HUES6 (cell line): ENCODE measurements at regions not wholly inside any gene's neighbourhood (a gene's known extent, or its start where the extent isn't known, plus 50 kb on each side); places are given as distances from the start of the nearest gene placed in this dataset.

Experiments
- H3K27ac ChIP-seq: 2 replicates; pipeline ENCODE4 v1.7.0; 2013; ENCODE audit warnings: low read depth, mild to moderate bottlenecking, low read length, inconsistent platforms
- H3K27me3 ChIP-seq: 2 replicates; pipeline ENCODE4 v1.6.1; 2013; ENCODE audit warnings: low read length; ENCODE audit not compliant: control insufficient read depth, insufficient read depth
- H3K36me3 ChIP-seq: 2 replicates; pipeline ENCODE4 v1.6.1; 2013; ENCODE audit warnings: low read length; ENCODE audit not compliant: control insufficient read depth, insufficient read depth
- H3K4me1 ChIP-seq: 2 replicates; pipeline ENCODE4 v1.6.1; 2013; ENCODE audit warnings: low read length; ENCODE audit not compliant: control insufficient read depth, insufficient read depth
- H3K4me3 ChIP-seq: 2 replicates; pipeline ENCODE4 v1.5.1; 2013; ENCODE audit warnings: low read depth, low read length
- H3K9ac ChIP-seq: one replicate; pipeline ENCODE4 v1.6.1; 2013; ENCODE audit warnings: mild to moderate bottlenecking, low read length
- H3K9me3 ChIP-seq: 2 replicates; pipeline ENCODE4 v1.6.1; 2013; ENCODE audit warnings: low read depth, low read length; ENCODE audit not compliant: control insufficient read depth, insufficient read depth

DNA sequence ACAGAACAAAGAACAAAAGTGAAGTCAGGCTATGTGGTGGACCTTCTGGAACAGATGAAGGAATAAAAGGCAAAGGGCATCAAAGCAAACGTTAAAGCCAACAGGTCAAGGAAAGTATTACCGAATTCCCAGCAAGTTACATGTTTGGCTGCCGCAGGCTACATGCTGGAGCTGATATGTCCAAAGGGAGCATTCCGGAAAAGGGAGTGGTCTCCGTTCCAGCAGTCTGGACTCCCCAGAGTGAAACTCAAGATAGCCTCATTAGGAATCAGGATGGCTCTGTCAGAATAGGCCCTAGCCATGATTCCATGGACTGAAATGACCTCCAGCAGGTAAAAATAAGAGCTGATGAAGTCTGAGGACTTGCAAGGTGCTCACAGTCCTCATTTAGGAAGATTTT is 379.8 kb upstream of the PRICKLE1 start:
- no peak overlapping the region for H3K4me3 ChIP-seq
- no peaks in the 10 kb centered on the region for H3K4me1 ChIP-seq
- H3K9me3 ChIP-seq, result no peaks in the 10 kb centered on the region
- H3K27me3 ChIP-seq, result no peaks in the 10 kb centered on the region
- H3K9ac ChIP-seq, result no peak overlapping the region
- no peak overlapping the region for H3K27ac ChIP-seq
- no peaks in the 10 kb centered on the region for H3K36me3 ChIP-seq

DNA sequence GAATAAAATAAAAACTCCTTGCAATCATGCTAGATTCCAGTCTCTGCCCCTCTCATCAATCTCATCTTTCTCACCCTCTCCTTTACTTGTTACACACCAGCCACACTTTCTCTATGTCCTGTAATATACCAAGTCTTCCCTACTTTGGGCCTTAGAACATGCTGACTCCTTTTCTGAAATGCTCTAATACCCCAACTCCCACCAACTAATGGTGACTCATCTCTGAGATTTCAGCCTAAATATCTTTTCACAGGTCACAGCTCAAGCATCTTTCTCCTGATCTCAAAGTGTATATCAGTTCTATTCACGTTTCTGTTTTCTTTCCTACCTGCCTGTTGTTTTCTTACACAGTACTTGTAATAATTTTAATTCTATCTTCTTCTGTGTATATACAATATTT is 378.9 kb upstream of the PRICKLE1 start:
- Histone ChIP-seq H3K36me3 (no peaks in the 10 kb centered on the region), H3K27ac (no peak overlapping the region), H3K4me1 (no peaks in the 10 kb centered on the region), H3K9me3 (no peaks in the 10 kb centered on the region), H3K9ac (no peak overlapping the region), H3K4me3 (no peak overlapping the region), H3K27me3 (no peaks in the 10 kb centered on the region)

DNA sequence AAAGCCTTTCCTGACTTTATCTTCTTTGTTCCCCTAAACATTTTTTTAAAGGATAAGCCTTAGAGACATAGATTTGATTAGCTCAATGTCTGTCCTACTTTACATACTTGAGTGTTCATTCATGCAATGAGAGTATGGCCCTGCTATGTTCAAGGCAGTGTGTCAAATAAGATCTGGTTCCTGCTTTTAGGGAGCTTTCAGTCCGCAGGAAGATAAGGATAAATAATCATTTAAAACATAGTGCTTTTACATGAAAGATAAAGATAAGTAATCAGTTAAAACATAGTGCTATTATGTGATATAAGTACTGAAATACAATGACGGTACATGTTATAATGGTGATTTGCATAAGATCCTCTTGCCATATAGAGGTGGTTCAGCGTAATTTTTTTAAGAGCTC is 378.3 kb upstream of the PRICKLE1 start:
- no peak overlapping the region for H3K9ac ChIP-seq
- H3K27ac ChIP-seq, result no peak overlapping the region
- no peaks in the 10 kb centered on the region for H3K27me3 ChIP-seq
- no peak overlapping the region for H3K4me3 ChIP-seq
- no peaks in the 10 kb centered on the region for H3K9me3 ChIP-seq
- H3K4me1 ChIP-seq, result no peaks in the 10 kb centered on the region
- H3K36me3 ChIP-seq, result no peaks in the 10 kb centered on the region

DNA sequence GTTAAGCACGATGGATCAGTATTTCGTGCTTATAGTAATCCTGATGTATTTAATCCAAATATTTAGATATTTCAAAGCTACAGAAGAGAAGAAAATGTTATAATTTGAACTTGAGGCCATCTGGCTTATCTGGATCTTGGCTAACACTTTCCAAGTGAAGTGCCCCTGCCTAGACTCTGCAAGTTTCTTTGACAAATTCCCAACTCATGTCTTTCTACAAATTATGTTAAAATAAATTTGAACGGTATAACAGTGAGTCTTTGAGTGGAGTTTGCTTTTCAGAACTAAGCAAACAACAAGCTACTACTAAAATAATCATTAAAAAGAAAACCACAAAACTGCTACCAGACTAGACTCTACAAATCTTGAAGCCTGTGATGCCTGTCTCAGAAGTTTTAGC is 374.4 kb upstream of the PRICKLE1 start:
- no peaks in the 10 kb centered on the region for H3K4me1 ChIP-seq
- no peaks in the 10 kb centered on the region for H3K27me3 ChIP-seq
- no peaks in the 10 kb centered on the region for H3K9me3 ChIP-seq
- H3K9ac ChIP-seq, result no peak overlapping the region
- H3K27ac ChIP-seq, result no peak overlapping the region
- no peak overlapping the region for H3K4me3 ChIP-seq
- H3K36me3 ChIP-seq, result no peaks in the 10 kb centered on the region

DNA sequence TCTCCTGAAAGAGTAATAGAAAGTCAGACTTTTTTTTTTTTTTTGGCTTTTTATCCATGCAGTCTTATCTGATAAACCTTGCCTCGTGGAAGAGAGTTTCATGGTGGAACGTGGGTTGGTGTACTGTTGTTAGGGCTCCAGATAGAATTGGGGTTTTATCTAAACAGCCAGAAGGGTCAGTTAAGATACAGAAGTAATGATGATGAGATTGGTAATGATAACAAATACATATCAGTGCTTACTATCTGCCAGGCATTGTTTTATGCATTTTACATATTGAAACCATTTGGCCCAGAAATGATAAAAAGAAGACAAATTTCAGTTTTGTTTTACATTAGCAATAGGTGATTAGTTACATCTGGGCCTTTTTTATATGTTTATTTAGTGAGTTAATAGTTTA is 372.8 kb upstream of the PRICKLE1 start:
- H3K9ac ChIP-seq, result no peak overlapping the region
- H3K9me3 ChIP-seq, result no peaks in the 10 kb centered on the region
- H3K4me1 ChIP-seq, result no peaks in the 10 kb centered on the region
- no peaks in the 10 kb centered on the region for H3K36me3 ChIP-seq
- no peak overlapping the region for H3K4me3 ChIP-seq
- H3K27me3 ChIP-seq, result no peaks in the 10 kb centered on the region
- H3K27ac ChIP-seq, result no peak overlapping the region

DNA sequence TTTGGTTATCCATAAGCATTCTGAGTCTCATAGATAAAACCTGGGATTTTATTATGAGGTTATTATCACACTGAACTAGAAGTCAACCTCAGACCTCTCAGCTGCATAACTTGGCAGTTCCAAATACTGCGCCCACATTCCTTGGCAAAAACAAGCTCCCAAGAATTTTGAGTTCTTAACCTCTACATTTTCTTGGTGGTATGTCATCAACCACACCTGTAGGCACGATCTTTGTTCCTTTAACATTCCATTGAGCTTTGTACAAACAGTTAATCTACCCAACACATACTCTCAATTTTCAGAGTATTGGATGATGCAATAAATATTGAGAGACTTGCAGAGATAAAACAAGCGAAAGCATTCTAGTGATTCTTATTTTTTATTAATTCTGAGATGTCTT is 371.8 kb upstream of the PRICKLE1 start:
- Histone ChIP-seq H3K4me3 (no peak overlapping the region), H3K9me3 (no peaks in the 10 kb centered on the region), H3K36me3 (no peaks in the 10 kb centered on the region), H3K27me3 (no peaks in the 10 kb centered on the region), H3K4me1 (no peaks in the 10 kb centered on the region), H3K9ac (no peak overlapping the region), H3K27ac (no peak overlapping the region)

DNA sequence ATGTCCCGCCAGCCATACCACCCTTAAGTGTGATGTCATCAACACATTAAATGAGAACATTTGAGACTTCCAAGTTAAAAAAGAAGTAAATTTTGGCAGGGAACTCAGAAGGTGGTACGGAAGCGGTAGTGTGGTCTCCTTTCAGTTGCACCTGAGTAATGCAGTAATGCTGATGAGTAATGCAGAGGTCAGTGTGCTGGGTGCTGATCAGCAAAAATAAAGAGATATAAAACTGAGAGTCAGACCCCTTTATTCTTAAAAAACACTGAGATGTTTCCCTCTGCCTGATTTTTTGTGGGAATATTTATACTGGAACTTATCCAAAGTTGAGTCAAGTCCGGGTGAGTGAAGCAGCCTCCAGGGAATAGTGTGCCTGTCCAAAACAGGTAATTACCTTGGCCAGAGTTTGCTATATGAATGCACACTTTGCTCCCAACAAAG is 370.6 kb upstream of the PRICKLE1 start:
- H3K27me3 ChIP-seq, result no peaks in the 10 kb centered on the region
- H3K4me1 ChIP-seq, result no peaks in the 10 kb centered on the region
- no peak overlapping the region for H3K4me3 ChIP-seq
- no peak overlapping the region for H3K27ac ChIP-seq
- H3K36me3 ChIP-seq, result no peaks in the 10 kb centered on the region
- no peaks in the 10 kb centered on the region for H3K9me3 ChIP-seq
- H3K9ac ChIP-seq, result no peak overlapping the region

DNA sequence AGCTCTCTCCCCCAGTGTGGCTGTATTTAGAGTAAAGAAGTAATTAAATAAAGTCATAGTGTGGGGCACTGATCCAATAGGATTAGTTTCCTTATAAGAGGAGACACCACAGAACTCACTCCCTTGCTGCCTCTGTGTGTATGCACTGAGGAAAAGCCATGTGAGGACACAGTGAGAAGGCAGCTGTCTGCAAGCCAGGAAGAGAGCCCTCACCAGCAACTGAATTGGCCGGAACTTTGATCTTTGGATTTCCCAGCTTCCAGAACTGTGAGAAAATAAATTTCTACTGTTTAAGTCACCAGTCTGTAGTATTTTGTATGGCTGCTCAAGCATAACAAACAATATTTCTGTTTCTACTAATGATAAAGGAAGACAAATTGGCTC is 368.7 kb upstream of the PRICKLE1 start:
- Histone ChIP-seq H3K36me3 (no peaks in the 10 kb centered on the region), H3K9ac (no peak overlapping the region), H3K27ac (no peak overlapping the region), H3K4me3 (no peak overlapping the region), H3K9me3 (peaks cover 4% of the 10 kb centered on the region; the same call in 1 of the 2 replicates), H3K27me3 (no peaks in the 10 kb centered on the region), H3K4me1 (no peaks in the 10 kb centered on the region)

DNA sequence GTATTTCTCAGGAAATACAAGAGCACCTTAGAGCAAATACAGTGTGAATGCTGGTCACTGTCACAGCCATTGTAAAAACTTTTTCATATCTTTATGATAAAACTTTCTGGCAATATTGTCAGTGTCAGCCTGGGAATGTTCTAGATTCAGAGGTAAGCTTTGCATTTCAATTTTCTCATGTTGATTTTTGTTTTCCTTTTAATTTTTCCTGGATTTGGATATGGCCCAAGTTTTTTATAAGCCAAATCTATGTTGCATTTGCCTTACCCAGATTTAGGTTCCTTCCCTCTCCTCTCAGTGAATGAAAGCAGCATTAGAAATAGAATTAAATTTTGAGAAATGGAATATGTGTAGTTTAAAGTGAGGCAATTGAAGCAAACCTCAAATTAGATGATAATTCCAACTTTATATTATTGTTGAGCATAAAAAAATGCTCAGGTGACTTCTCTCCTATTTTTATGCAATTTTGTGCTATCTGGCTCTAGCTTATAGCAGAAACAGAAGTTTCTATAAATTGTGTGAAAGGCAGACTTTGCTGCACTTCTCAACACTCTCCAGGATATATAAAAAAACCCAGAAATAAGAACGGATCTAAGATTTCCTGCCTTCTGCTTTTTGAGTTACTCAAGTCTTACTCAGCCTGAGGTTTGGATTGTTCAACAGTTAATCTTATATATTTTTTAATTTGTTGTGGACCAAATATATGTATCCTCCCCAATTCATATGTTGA is 368.2 kb upstream of the PRICKLE1 start:
- no peak overlapping the region for H3K27ac ChIP-seq
- H3K9ac ChIP-seq, result no peak overlapping the region
- H3K4me1 ChIP-seq, result no peaks in the 10 kb centered on the region
- H3K4me3 ChIP-seq, result no peak overlapping the region
- peaks cover 7% of the 10 kb centered on the region; the same call in 1 of the 2 replicates for H3K9me3 ChIP-seq
- no peaks in the 10 kb centered on the region for H3K36me3 ChIP-seq
- no peaks in the 10 kb centered on the region for H3K27me3 ChIP-seq

DNA sequence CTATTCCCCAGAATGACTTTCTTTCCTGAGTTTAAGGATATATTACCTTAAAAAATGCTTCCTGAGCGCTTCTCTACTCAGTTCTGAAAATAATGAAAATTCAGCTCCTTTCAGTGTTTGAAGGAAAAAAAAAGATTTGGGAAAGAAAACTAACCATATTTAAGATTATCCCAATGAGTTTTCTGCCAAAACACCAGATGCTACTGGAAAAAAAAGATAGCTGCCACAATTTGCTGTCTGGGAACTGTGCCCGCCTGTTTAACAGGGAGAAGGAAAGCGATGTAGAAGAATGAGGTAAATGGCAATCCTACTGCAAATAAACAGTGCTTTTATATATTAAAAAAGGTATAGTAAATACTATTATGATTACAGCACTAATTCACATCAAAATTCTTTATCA is 367.6 kb upstream of the PRICKLE1 start:
- H3K4me1 ChIP-seq, result no peaks in the 10 kb centered on the region
- no peak overlapping the region for H3K4me3 ChIP-seq
- H3K27me3 ChIP-seq, result no peaks in the 10 kb centered on the region
- H3K9ac ChIP-seq, result no peak overlapping the region
- H3K36me3 ChIP-seq, result no peaks in the 10 kb centered on the region
- H3K27ac ChIP-seq, result no peak overlapping the region
- H3K9me3 ChIP-seq, result peaks cover 7% of the 10 kb centered on the region; the same call in 1 of the 2 replicates

DNA sequence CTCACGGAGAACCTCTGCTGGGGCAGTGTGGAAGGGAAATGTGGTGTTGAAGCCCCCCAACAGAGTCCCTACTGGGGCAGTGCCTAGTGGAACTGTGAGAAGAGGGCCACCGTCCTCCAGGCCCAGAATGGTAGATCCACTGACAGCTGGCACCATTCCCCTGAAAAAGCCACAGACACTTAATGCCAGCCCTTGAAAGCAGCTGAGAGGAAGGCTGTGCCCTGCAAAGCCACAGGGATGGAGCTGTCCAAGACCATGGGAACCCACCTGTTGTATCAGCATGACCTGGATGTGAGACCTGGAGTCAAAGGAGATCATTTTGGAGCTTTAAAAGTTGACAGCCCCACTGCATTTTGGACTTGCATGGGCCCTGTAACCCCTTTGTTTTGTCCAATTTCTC is 363.5 kb upstream of the PRICKLE1 start:
- Histone ChIP-seq H3K9ac (no peak overlapping the region), H3K36me3 (no peaks in the 10 kb centered on the region), H3K4me3 (no peak overlapping the region), H3K27ac (no peak overlapping the region), H3K27me3 (no peaks in the 10 kb centered on the region), H3K9me3 (peaks cover 7% of the 10 kb centered on the region; the same call in 1 of the 2 replicates), H3K4me1 (no peaks in the 10 kb centered on the region)
